CD4-positive, alpha-beta T cell treated with Interleukin-10 for 1 hour (primary cell): ENCODE measurements at regions not wholly inside any gene's neighbourhood (a gene's known extent, or its start where the extent isn't known, plus 50 kb on each side); places are given as distances from the start of the nearest gene placed in this dataset.

Experiments used
- DNase-seq: peaks from one replicate; pipeline ENCODE4 v3.0.0-alpha.2; 2020

DNA sequence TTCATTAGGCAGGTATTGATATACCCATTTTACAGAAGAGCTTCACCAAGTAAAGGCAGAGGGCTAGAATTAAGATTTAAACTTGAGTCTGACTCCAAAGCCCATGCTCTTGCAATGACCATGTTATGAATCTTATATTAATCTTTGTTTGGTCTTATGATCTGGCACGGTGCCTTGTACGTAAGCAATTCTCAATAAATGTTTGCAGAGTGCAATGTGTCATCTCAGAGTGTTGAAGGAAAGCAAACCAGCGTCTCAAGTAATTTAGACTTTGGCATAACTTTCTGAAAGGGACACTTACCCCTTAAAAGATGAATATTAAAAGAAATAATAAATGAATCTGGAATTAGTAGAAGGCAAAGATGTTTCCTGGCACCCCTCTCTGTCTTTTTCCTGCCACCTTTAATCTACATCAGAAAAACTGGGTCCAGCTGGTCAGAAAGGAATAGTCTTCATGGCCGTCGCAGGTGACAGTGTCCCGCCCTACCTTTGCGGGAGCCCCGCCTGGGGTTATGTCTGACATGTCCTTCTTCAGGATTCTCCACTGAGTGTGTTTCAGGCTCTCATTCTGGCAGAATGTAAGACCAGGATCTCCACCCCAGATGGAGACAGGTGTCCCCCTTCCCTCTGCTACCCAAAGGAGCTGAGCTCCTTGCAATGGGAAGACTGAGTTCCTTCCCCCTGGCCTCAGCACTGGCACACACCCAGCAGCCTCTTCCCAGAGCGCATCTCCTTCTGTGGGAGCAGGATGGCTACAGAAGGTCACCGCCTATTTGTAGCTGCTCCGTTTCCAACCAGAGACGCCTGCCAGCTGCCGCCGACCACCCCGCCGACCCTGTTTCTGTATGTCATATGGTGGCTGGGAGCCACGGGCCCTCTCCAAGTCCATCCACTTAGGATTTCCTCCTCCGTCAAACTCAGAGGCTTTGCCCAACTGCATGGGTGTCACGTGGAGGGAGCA lies 266.3 kb upstream of the ECI2 start:
- DNase-seq: no peak

DNA sequence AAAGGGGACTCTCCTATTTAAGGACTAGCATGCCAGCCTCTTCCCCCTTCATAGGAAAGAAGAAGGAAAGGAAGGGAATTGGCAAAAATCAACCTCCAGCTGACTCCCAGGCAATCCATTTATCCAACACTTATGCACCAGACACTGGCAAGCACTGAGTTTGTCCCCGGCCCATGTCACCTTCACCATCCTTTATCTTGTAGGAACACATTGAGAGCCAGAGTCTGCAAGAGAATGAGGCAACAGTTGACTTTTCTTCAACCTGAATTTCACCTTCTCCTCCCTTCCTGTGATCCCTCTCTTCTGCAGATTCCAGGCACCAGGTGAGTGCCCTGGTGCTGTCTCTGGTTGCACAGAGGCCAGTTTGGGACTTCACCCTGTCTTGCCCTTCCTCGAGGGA lies 264.3 kb upstream of the ECI2 start:
- no peak for DNase-seq

DNA sequence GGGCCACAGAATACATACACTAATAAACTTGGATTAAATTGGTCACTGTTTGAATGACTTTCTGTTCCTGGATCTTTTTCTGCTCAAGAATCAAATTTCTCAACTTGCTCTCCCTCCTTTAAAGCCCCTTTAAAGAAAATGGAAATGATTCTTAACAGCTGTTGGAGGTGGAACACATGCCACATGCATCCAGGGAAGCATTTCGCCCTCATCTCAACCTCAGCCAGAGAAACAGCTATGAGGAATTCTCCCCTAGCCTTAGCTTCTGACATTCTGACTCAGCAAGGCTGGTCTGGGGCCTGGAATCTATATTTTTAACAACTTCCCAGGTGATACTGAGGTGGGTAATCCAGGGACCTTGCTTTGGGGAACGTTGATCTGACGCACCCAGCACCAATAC lies 263.4 kb upstream of the ECI2 start:
- DNase-seq: no peak

DNA sequence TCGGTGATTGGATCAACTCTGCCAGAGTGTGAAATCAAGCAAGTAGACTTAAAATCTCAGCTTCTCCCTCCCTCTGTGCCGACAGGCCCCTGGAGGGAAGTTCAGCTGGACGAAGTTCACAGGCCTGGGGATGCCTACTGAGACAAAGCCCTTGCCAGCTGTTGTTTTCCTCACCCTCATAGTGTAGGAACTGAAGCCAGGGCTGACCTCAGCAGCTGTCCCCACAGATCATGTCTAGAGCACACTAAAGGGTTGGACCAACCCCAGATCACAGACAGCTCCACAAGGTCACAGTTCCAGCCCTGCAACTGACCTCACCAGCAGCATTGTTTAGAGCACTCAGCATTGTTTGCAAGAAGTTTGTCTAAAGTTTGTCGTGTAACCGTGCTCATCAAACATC lies 261.9 kb upstream of the ECI2 start:
- DNase-seq: no peak

DNA sequence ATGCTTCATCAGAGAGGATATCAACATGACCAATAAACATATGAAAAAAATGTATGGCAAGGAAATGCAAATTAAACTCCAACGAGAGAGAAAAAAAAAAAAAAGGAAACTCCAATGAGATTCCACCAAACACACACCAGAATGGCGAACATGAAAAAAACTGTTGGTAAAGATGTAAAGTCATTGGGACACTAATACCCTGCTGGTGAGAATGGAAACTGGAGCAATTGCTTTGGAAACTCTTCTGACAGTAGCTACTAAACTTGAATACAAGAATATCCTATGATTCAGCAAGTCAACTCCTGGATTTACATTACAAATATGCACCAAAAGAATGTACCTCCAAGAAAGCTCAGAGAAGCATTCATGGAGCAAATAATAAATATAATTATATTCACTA lies 260.7 kb upstream of the ECI2 start:
- DNase-seq: no peak

DNA sequence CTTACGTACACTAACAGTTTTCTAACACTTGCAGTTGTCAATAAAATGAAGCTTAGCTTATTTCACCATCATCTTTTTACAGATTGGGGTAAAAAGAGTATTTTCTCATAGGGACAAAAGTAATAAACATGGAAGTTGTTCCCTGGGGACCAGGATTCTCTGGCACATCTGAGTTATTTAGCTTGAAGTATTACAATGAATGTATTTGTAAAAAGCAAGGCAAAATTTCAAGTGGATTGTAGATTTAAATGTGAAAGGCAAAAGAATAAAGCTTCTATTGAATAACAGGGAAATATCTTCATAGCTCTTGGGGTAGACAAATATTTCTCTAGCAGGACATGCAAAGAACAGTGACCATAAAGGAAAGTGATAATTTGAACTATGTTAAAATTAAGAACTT lies 260.0 kb upstream of the ECI2 start:
- no peak for DNase-seq

DNA sequence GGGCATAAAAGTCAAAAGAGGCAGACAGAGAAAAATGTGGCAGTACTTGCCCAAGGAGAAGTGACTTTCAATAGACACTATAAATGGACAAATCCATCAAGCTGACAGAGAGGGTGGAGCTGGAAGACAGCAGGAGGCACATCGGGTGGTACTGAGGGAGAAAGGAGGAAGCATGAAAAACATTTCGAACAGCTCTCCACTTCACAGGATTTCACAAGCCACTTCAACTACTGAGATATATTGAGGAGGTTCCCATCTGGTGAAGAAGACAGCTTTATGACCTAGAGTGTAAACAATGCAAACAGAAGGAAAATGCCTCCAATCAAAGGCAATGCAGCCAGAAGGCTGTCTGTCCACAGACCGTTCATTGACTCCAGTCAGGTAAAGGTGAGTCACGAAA lies 259.4 kb upstream of the ECI2 start:
- DNase-seq: no peak

DNA sequence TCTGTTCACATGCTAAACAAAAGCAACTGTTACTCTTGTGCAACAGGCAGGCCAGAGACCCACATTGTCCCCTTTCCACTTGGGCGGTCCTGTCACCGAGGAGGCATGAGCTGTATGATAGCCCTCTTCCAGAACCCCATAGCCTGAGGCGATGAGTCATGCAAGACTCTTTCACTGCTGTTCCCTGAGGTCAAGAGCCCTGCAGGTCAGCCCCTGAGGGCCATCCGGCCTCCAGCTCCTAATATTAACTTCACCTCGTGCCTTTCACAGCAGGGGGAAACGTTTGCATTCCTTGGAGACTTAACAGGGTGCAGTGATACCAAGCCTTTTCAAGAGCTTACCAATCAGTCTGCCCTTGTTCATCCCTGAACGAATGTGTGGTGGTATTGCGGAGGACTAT lies 253.3 kb upstream of the ECI2 start:
- DNase-seq: no peak

DNA sequence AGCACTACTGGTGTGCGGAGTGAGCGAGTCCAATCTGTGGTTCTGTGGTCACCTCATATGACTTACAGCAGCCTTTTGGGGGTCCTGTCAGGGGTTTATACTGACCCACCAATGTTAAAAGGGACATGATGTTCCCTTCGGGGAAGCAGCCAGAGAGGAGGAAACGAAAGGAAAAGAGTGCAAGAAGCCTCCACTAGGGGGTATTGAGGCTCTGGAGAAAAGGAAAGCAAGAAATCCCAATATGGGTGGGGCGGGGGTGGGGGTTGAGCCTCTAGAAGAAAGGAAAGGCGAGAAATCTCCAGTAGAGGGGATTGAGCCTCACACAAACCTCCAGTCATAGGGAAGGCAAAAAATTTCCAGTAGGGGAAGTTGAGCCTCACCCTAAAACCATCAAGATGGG lies 249.3 kb upstream of the ECI2 start:
- no peak for DNase-seq

DNA sequence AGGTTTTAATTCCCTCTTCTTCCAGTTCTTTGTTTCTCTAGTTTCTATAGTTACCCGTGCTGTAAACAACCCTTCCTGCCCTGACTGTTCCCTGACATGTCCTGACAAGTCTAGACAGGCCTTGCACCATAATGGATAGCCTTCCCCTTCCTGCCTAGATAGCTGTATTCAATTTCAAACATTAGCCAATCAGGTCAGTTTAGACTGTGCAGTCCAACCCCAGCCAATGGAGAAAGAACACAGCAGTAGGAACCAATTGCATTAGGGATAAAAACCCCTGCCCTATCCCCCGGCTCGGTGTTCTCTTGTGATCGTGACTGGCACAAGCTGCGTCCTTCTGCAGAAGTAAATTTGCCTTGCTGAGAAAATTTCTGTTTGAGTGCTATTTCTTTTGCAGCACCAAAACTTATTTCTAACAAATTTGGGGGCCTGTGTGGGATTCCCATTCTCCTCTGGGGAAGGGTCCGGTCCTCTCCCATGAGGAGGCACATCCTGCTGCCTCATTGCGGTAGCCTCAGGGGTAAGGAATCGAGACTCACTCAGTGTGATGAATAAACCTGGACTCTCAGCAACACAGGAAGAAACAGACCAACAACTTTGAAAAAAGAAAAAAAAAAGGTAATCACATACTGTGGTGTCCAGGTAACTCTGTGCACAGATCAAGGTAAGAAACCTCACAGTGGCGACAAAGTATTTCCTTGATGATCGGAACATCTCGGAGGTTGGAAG lies 248.7 kb upstream of the ECI2 start:
- DNase-seq: no peak

DNA sequence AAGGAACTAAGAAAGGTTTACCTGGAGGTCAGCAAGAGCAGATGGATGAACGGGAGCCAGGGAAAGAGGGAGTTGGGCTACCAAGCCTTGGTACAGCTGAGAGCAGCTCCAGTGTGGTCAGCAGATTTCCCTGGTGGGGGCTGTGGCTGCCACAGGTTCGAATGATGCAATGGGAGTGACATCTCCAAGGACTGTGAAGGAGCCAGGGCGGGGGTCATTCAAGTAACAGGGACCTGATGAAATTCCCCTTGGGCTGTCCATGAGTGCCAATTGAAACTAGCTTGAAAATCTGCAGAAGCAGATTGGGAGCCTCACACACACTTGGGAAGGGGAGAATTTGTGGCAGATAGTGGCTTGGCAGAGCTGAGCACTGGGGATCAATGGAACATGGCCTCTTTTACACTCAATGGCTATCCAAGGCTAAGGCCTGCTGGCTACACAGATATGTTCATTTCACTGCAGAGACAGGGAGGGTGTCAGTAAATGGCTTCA lies 247.0 kb upstream of the ECI2 start:
- no peak for DNase-seq

DNA sequence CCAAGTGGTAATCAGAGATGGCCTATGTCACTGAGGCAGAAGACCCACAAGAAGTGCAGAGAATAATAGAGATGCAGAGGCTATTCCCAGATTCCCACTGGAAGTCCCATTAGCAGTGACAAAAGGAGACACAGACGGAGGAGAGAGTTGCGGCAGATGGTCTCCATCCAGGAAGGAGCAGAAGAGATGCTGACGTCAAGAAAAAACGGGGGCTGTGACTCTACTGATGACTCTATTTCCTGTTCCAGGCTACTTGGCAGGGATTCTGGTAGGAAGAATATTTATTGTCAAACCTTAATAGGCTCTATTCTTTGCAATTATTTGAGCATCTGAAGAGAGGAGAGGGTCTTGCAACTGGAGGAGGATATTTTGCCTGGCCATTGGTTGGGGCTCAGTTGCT lies 246.0 kb upstream of the ECI2 start:
- no peak for DNase-seq

DNA sequence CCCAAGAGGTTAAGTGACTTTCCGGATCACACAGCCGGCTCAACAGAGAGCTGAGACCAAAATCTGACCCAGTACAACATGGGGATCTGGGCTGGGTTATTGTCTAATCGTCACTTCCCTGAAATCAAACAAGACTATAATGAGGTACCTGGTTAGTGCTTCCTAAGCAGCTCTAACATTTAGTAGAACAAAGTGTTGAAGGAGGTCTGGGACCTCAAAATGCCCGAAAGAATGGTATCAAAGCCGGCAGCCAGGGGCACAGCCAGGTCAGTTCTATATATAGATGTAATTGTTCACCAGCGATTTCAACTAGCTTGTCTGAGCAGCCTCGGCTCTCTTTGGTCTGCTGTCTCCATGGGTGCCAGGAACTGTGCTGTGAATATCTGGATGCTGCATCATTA lies 245.5 kb upstream of the ECI2 start:
- no peak for DNase-seq

DNA sequence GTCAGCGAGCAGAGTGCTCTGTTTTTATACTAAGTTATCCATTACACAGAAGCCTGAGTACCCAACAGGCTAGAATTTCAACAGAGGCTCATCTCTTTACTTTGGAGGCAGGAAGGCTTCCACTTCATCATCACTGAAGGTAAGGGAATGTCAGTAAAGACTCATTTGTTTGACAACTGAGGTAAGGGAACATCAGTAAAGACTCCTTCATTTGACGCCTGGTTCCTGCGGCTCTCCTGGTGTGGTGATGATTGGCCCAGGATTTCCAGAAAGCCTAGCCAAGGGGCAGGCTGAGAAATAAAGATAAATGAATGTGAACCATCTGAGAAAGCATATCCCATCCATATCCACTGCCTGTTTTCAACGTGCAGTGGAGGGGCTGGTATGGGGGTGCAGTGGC lies 244.6 kb upstream of the ECI2 start:
- no peak for DNase-seq

DNA sequence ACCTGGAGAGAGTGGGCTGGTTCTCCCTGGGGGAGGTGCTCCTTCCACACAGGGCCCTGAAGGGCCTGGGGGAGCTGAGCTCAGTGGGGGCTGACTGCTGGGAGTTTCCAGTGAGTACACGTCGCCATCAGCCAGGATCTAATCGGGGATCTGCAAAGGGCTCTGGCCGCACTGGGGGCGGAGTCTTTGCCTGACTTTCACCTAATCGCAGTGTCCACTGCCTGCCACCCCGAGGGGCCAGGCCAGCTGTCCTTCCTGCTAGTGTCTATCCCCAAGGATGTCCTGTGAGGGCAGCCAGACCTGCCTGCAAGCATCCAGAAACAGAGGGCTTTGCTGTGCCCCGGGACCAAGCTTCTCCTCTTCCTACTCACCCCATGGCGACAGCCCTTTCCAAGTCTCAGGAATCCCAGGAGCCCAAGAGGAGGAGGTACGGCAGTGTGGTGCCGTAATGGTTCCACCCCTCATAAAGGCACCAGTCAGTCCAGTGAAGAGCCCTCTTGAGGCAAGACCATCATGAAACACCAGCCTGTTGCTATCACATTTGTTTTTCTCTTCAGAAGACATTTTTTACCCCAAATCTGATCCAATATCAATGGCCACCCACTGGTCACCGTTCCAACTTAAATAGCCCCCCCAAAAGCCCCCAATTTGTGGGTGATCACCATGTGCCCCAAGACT lies 243.1 kb upstream of the ECI2 start:
- no peak for DNase-seq

DNA sequence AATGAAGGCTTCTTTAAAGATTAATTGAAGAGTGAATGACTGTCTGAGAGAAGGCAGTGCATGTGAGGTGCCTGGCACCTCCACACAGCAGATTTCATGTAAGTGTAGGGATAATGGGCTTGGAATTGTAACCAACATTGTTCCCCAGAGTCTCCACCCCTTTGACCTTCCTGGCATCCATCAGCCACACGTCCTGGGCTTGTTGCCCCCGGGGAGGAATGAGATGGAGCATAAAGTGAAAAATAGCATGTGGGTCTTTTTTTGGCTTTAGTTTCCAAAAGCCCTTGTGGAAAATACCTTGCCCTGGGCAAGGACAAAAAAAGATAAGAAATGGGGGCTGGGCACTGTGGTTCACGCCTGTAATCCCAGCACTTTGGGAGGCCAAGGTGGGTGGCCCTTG lies 242.2 kb upstream of the ECI2 start:
- no peak for DNase-seq

DNA sequence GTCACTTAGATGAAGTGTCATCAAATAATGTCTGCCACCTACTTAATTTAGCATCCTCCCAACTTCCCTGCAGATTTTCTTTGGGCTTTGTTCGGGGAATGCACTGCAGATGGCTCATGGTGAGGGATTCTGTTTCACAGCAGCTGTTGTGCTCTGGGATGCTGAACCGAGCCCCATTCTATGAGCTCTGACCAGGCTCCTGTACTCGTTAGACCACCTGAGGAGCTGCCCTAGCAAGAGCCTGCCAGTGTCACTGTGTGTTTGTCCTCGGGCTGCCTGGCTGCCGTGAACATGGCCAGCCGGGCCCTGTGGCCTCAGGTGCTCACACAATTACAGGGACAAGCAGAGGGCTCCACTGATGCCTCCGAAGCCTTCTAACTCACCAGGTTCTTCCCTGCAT lies 238.8 kb upstream of the ECI2 start:
- no peak for DNase-seq

DNA sequence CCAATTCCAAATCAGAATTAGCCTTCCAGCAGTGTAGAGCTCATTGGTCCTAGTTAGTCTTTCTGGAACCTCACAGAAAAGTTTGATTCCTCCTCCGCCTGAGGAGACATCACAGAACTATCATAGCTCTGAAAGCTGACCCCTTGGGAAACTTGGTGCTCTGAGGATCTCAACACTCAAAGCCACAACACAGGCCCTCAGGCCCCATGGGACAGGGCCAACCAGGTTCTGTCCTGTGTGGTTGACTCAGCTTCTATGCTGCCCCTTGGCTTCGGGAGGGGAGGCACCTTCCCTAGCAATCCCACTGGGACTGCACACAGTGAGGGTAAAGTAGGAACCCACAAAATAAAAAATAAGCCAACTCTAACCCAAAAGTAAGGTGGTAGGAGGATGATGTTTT lies 237.5 kb upstream of the ECI2 start:
- DNase-seq: no peak

DNA sequence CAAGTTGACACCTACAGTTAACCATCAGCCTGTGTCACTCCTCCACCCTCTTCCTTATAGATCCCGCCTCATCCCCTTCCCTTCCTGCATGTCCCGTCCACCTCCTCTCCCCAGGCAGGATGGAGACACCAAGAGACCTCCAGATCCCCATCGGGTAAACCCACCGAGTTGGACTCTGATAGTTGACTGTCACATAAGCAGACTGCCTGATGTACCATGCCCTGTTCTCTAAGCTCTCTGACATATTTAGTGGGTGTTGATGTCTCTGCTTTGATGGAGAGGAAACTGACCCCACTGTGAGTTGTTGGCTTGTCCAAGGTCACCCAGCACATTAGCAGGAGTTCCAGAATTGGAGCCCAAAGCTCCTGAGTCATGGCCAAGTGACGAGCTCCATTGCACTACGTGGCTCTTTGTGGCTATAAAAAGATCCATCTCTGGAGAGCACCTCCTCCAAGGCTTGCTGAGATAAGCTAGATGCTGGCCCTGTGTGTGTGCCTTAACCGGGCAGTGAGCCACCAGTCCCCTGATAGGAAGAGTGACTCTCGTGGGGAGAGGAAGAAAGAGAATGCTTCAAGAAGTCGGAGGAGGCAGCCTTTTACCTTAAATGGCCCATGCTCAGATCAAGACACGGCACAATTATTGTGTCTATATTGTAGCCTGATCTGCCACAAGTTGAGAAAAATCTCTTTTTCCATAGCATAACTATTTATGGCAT lies 236.0 kb upstream of the ECI2 start:
- DNase-seq: no peak

DNA sequence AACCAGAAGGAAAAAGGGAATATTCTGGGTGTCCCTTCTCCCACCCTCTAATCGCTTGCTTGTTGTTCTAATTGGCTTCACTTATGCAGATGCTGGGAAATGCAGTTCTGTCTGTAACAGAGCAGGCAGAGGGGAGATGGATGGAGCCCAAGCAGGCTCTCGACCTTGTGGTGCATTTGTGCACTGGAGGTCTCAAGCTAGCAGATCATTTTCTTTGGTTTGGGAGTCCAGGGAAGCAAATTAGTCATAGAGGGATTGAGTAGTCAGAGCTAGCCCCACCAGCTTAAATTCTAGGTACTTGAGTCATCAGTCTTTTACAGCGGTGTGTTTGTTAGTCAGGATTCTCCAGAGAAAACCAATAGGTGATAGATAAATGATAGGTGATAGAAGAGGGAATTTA lies 234.7 kb upstream of the ECI2 start:
- DNase-seq: no peak

DNA sequence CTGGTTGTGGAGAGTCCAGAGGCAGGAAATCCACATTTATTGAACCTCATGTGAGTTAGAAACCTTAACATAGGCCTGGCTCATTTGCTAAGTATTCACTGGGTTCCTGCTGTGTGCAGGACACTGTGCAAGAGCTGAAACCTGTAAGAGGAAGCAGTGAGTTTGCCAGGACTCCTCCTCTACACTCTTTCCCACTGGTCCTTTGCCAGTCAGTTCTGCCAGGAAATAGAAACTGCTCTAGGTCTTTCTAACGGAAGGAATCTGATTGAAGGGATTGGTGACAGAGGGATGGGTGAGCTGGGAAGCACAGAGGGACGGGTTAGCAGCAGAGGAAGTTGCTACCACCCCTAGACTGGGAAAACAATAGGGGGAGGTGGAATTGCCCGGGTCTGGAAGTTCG lies 234.2 kb upstream of the ECI2 start:
- no peak for DNase-seq

DNA sequence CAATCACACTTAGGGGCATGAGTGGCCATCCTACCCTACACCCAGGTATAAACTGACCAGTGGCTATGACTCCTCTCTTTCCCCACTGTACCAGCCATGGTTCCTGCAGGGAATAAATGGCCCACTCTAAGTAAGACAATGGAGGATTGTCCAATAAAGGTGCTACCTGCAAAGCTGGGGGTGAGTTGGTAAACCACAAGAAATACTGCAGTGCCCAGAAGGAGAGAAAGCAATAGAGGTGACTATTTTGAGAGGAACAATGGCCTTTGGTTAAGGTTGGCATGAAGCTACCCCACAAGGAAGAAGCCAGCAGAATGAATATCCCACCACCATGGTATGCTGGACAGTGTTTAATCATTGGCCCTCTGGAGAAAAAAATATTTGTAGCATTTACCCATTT lies 233.3 kb upstream of the ECI2 start:
- no peak for DNase-seq

DNA sequence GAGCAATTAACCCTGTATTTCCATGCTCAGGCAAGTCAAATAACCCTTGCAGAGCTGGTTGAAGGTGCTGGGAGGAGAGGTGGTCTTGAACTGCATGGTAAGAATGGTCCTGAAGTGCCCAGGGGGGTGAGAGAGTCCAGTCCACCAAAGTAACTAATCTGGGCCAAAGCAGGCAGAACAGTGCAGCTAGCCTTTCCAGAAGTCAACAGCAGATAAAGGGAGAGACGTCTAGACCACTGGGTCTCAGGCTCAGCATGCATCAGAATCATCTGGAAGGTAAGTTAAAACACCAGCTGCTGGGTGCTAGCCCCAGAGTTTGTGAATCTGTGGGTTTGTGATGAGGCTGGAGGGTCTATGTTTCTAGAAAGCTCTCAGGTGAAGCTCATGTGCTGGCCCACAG lies 232.3 kb upstream of the ECI2 start:
- no peak for DNase-seq
